ENCODE measurements at regions not wholly inside any gene's neighbourhood (a gene's known extent, or its start where the extent isn't known, plus 50 kb on each side); places are given as distances from the start of the nearest gene placed in this dataset.

DNA sequence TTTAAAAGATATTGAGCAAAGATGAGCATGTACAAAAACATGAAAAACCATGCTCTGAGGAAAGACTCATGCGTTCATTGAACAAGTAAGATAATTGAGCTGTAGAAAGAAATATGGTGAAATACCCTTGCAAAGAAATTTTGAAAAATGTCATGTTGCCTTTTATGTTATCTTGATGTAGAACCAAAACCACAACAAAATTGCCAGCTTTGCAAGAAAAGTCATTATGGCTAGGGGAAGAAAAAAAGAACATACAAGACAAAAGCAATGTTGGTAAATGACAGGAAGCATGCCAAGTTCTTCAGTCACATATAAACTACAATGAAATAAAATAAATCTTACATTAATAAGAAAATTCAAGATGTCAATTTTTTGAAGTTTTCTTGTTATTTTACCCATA lies 368.0 kb downstream of the IRX1 start:
- no peak for DNase-seq

DNA sequence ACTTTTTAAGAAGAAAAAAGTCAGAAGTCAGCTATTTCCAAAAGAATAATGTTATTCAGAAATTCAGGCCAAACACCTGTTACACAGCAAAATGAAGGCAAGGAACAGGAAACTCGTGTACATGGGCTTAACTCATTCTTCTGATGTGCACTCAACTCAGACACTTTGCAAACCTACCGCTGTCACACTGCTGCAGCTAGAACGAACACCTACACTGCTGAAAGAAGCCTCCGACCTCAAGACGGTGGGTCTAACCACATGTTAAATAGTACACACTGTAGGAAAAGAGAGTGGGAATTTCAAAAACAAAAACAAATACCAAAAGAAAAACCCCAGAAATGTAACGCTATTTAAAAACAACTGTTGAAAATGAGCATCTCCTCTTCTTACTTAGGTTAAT lies 384.5 kb downstream of the IRX1 start:
- no peak for DNase-seq

DNA sequence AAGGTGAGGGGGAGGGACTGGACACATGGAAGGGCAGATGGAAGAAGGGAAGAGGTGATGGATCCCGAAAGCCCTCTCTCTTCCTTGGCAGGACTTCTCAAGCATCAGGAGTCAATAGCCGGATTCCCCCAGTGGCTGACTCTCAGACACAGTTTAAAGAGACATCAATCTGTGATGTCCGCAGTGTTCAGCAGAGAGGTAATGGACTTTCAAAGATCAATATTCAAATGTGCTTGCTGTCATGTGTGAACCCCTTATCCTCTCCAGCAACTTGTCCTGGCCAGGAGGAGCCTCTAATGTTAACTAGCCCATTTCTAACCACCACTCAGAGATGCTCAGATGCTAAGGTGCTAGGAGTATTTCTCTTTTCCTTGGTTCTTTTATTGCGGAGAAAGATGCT lies 392.2 kb downstream of the IRX1 start:
- DNase-seq: no peak

DNA sequence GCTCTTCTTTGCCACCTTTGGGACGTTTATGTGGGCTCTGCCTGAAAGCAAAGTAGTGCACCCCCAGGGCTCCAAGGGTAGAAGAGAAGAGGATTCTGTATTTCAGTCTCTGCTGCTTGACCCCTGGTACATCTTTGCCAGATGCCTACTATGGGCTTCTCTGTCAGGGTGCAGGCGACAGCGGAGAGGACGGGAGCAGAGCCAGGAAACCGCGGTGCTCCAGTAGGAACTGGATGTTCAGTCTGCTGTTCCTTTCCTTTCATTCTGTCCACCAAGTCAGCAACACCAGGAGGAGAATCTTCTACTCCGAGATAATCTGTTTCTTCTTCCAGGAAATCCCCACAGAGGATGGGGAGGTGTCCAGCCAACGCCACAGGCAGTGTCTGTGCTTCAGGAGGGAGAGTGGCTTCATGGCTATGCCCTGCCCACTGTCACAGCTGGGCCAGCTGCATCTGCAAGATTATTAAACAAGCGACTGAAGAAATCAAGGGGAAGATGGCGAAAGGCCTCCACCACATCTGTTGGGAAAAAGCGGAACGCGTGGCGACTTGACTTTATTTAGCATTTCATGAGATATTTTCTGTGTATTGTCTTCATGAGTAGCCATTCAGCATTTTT lies 398.3 kb downstream of the IRX1 start:
- no peak for DNase-seq

DNA sequence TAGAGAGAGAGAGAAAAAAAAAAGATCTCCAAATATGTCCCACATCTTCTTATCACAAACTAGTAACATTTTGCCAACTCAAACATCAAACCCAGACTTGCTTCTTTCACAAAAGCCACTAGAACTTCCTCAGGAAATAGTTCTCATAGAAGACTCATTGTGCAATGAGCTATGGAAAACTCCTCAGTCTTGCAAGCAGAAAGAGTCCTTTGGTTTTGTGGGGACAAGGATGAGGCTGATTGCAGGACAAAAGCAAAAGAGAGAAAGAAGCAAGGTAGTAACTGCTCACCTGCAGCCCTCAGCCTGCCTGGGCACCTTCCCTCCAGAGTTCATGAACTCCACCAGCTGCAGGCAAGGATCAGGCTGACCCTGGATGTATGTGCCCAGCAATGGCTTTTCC lies 399.0 kb downstream of the IRX1 start:
- no peak for DNase-seq

DNA sequence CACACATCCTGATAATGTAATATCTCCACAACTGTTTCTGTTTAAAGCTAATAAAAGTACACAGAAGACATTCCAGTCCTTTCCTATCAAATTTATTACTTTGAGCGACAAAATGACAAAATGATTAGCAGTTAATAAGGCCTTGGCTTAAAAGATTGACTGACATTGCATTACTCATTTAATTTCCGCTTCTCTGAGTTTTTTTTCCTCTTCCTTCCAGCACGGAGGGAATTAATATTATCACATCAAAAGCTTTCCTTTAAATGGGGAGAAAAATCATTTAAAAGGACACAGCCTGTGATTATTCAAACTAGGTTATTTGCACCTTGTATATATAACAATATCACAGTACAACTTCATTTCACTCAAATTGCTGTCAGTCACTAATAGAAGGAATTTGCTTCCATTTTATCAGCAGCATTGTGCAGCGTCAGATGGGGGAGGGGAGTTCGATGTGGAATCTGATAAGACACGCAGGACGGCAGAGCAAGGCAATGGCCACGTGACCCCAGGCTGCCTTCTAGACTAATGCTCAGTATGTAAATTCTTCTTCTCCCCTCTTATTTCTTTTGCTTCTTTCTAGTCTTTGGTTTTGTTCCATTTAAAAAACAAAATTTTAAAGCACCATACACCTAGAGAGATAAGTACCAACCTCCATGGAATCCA lies 400.5 kb downstream of the IRX1 start:
- no peak for DNase-seq

DNA sequence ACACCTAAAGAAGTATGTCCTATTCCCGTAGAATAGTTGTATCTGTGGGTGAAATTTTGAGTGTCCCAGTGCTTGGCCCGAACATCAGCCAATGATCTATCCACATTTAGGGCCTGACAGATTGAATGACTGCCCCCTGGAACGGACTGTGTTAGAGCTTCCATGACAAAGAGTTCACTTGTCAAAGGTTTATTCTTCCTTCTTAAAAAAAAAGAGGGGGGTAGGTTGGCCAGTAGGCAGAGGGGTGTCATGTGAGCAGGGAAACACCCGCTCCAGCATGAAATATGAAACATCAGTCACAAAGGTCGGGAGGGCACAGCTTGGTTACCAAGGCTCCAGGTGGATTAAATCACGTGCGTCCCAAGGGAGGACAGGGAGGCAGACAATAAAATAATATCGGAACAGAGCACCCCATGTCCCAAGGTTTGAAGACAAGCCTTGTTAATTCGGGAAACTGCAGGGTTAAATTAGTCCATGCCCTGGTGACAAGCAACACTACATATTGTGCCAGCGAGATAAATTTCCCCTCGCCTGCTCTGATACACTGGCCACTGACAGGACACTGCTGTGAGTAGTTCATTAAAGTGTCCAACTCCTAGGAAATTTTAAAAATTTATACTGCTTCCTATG lies 401.2 kb downstream of the IRX1 start:
- DNase-seq: no peak

DNA sequence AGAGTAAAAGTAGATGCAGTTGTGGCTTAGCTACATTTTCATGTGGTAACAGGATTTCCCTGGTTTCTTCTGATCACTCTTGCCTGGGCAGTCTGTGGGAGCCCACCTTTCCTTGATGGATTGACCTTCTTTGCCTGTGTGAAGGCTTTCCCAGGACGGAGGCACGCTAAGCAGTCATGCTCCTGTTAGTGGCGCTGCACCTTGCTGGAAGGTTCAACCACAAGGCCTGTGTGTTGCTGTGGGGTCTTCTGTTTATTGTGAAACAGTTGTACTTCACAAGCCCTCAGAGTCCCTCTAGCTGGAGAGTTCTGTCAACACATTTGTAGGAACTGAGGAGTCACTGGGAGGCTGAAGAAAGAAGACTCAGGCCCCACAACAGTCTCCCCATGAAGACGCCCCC lies 402.0 kb downstream of the IRX1 start:
- DNase-seq: no peak

DNA sequence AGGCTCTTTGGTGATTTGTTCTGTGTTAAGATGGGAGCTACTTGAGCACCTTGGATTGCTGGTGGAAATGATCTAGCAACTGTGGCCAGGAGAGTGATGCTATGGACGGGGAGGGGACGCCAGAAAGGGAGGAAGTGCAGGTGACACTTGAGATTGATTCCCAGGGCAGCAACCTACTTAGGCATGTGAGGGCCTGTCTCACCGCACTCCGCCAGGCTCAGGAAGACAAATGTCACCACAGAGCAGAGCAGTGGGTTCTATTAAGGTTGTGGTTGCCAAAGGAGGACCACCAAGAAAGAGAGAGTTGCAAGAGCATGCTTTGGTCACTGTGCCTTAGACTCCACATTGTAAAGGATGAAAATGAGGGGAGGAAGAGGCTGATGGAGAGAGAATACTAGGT lies 404.3 kb downstream of the IRX1 start:
- no peak for DNase-seq

DNA sequence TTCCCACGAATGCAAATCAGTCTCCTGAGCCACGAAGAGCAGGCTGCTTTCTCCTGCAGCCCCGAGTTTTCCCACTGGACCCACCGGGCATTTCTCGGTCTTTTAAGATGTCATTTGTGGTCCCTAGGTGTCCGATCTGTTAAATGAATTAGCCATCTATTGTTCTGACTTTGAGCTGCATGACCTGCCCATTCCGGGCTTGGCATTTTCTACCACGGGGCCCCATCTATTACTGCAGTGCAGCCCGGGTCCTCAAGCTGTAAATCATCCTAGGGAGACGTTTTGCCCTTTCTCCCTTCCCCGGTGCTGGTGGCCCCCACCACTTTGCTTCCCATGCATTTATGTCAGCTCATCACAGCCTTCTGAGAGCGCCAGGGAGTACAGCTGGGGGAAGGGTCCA lies 405.4 kb downstream of the IRX1 start:
- DNase-seq: no peak

DNA sequence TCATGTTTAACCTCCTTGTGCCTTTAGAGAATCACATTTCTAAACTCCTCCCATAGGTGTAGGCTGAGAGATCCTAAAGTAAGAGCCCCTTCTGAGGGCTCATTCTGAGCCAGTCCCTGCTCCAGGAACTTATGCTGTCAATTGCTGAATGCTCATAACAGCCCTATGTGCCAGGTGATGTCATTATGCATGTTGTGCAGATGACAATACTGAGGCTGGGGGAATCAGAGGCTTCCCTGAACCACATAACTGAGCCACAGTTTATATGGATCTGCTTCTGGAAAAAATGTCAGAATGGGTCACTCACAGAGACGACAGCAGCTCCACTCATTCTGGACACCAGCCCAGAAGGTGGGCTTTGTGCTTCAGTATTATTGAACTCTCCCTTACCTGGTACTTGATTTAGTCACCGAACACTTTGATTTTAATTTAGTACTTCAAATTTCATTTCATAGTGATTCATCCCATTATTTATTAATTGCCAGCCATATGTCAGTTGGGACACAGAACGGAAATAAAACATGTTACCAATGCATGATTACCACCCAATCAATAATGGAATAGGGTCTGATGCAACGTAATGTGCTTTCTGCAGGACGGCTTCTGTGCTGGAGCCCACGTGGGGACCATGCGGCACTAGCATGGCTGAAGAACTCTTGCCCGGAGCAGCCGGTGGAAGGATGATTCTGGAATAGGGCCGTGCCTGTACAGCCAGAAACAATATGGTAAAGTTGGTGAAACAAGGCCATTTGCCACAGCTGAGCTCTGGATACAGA lies 406.3 kb downstream of the IRX1 start:
- no peak for DNase-seq

DNA sequence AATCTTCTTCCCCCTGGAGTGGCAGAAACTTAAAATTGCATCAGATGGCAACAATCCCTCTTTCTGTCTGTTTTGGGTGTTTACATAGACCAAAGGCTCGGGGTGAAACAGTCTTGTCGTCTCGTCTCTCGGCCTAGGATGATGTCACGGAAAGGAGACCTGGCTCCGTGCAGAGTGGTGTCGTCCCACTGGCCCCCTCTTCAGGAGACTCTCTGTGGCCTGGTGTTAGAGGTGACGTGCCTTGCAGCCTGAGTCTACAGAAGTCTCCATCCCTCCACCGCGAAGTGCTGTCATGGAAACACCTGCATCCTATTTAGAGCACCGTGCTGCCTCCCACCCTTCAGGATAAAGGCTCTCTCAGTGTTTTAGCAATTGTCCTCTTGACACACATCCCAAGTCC lies 409.7 kb downstream of the IRX1 start:
- DNase-seq: no peak

DNA sequence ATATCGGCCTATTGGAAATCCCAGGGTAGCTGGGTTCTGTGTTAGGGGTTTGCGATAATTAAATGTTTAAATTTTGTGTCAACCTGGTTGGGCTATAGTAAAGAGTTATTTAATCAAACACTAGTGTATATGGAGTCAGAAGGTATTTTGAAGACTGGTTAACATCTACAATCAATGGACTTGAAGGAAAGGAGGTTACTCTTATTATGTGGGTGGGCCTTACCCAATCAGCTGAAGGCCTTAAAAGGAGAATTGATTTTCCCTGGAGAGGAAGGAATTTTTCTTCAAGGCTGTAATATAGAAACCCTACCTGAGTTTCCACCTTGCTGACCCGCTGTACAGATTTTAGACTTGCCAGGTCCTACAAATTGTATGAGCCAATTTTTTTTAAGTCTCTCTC lies 411.4 kb downstream of the IRX1 start:
- DNase-seq: no peak

DNA sequence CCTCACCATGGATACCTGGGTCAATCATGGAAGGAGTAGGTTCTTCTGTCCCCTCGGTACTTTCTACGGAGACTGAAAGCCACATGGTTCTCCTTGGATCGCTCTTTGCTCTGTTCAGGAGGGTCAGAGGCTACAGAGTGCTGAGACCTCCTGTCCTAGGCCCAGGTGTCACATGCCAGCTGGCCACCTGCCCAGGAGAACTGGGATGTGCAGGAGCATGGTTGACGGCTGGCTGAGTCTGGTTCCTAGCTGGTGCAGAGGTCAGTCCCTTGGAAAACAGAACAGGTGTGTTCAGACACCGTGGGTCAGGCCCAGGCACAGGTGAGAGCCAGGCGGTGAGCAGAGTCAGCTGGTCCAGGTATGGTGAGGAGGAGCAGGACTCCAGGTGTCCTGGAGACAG lies 416.3 kb downstream of the IRX1 start:
- no peak for DNase-seq

DNA sequence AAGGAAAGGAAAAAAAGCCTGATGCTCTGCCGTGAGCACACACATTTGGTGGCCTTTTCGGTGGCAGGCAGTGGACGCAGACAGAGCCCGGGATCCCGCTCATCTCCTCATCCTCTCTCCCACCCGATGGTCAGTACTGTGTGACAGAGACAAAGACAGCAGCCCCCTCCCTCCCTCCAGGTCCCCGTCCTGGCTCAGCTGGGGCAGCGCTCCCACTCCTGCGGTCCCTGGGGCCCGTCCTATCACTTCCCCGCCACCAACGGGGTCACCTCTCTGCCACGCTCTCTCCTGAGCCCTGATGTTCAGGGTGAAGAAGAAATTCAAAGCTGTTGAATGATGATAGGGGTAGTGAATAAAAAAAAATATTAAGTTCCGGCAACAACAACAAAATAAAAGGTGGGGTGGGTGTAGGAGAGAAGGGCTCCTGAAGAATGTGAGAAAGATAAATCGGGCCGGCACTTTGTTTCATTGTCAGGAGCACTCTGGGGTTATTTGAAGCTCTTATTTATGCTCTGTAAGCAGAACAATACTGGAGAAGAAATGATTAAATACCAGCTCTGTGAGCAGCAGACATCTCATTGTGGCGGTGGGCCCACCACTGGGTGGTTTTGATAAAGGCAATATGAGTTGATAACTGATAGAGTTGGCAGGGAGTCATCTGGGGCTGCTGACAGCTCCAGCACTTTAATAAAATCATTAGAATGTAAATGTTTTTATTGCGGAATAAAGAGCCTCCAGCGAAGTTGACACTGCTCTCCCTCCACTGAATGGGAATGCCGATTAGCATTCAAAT lies 417.7 kb downstream of the IRX1 start:
- no peak for DNase-seq

DNA sequence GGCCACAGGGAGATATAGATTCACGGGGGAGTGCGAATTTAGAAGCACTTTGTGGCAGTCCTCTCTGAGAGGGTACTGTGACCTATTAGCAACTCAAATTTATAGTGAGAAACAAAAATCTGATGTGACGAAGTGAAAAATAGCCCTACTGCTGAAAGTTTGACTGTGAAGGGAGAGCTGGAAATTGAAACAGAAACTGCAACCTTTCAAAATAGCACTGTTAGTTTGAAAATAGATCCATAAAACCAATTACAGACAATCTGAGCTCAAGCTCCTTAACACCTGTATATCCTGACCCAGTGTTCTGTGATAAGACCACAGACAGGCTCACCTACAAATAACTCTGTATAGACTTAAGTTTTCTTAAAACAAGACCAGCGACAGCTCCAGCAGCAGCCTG lies 420.1 kb downstream of the IRX1 start:
- no peak for DNase-seq

DNA sequence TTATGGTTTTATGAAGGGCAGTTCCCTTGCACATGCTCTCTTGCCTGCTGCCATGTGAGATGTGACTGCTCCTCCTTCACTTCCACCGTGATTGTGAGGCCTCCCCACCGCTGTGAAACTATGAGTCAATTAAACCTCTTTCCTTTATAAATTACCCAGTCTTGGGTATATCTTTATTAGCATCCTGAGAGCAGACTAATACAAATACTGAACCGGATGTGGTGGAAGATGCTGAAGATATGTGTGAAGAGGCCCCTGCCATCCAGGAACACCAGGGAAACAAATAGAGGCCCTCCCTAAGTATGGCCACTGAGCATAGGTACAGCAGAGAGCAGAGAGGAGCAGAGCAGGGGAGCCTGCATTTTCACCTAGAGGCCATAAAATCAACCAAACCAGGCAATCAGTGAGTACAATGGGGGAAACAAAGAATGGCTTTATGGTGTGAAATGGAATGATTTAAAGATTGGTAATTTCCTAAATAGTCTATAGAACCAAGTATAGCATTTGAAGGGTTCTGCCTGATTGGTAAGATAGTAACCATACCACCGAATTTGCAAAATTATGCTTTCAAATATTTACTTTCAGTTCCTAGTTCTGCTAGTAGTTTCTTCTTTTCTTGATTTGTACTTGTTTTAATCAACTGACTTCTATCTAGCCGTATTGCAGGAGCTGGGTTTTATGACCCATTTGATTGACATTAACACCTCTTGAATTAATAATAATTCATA lies 421.6 kb downstream of the IRX1 start:
- DNase-seq: no peak

DNA sequence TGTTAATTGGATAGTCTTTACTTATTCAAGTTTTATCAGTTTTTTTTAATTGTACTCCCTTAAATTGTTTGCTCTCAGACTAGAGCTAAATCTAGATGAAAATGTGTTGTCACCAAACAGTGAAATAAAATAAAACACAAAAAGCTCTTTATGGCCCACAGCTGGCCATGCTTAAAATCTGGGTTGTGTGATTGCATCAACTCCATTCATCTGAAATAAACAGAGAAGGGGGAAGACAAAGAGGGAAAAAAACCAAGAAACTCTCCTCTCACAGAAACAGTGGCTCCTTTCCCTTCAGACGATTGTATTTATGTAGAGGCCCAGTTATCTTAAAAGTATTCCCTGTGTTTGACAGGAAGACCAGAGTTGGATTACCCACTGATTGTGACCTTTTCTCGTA lies 422.4 kb downstream of the IRX1 start:
- DNase-seq: no peak

DNA sequence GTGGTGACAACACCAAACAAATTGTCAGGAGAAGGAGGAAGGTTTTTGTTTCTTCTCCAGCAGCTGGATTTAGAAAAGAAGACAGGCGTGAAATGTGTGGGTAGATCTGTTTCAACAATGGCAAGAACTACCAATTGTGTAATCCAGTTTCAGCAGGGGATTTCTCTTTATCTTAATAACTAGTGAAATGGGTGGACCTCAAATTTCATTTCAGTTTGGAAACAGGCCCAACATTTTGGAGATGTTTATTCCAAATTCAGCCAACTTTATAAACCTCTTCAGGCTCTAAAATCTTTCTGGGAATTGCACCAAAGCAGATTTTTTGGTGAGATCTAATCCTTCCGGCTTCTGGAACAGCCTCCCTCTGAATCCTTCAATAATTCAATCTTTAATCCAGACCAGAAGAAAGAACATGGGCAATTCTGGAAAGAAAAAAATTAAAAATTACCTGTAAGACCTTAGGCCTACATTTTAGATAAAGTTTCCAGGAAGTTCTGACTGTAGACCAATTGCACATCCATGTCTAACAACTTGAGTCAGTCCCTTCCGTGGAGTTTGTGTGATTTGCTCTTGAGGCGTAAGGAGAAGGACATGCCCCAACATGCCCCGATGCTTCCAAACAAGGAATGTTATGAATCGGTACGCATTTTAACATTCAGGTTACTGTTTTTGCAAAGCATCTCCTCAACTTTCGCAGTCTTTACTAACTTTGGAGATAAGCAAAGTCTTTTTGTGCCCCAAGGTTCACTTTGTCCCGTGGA lies 423.6 kb downstream of the IRX1 start:
- DNase-seq: no peak

DNA sequence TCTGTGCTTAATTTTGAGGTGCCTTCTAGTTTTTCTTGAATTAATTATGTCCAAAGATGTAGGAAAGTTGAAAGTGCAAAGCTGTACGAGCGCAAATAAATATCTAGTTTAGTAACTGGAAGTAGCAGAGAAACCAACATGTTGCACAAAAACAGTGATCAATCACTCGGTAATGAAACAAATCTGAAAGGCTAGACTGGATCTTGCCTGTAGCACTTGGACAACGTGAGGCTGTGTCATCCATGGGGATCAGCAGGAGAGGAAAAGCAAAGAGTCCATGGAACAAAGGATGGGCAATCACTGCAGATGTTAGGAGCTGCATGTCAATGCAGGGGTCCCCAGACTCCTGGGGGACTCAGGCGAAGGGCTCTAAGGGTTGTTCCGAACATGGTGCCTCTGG lies 424.2 kb downstream of the IRX1 start:
- no peak for DNase-seq

DNA sequence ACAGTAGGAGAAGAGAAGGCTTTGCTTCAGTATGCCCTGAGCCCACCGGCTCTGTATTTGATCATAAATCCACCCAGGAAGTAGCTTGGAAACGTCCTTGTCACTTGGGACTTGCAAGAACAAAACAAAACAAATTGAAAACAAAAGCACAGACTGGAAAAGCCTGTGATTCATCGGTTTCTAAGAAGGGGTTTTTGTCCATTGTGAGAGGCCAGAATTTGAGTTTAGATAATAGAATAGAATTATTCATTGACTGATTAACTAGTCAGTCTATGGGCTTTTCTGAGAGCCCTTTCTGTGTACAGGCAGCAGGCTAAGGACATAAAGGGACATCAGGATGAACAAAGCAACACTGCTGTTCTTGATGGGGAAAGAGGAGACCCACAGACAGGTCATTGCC lies 424.8 kb downstream of the IRX1 start:
- no peak for DNase-seq

All from NCI-H345 (cell line).